Sigmoid colon (tissue), 4 donors: ENCODE measurements at regions not wholly inside any gene's neighbourhood (a gene's known extent, or its start where the extent isn't known, plus 50 kb on each side); places are given as distances from the start of the nearest gene placed in this dataset.

Experiments
- CTCF ChIP-seq, 4 experiments: fragments of 450-650 bp in 3 of 4; fragments of 200-600 bp in 1 of 4; IDR thresholded peaks; one replicate each; pipeline ENCODE4 v1.5.1; 2016 to 2019; ENCODE audit warnings: antibody characterized with exemption in 4 of 4, mild to moderate bottlenecking in 3 of 4, moderate library complexity in 2 of 4
- EP300 ChIP-seq, 4 donors: sonication (generic); formaldehyde crosslinking; IDR thresholded peaks; one replicate each; pipeline ENCODE4 v1.6.1; 2017; ENCODE audit warnings: antibody characterized with exemption in 4 of 4
- POLR2A ChIP-seq, 2 donors: fragments of 450-650 bp; IDR thresholded peaks; one replicate each; pipeline ENCODE4 v1.6.1; 2016; ENCODE audit warnings: antibody characterized with exemption in 2 of 2, mild to moderate bottlenecking in 2 of 2, moderate library complexity in 2 of 2

GRCh38 chr16:74123826-74124225 lies 172.8 kb upstream of the PSMD7 start:
- TF ChIP-seq CTCF (IDR thresholded peaks at IDR 0.05) (no peak), EP300 (IDR thresholded peaks at IDR 0.05) (no peak), POLR2A (IDR thresholded peaks at IDR 0.05) (no peak)
